ENCODE measurements at regions not wholly inside any gene's neighbourhood (a gene's known extent, or its start where the extent isn't known, plus 50 kb on each side); places are given as distances from the start of the nearest gene placed in this dataset.

GRCh38 chr1:87523466-87523865, 194.8 kb downstream of the LMO4 start:
- no peak for DNase-seq (ENCODE audit: low spot score)
- Mint-ChIP-seq H3K27me3 (ENCODE audit: low read depth) (peaks cover 2% of the 10 kb centered on the region), H3K4me1 (ENCODE audit: low read depth) (peaks cover 6% of the 10 kb centered on the region), H3K9me3 (ENCODE audit: low read depth) (peaks cover 2% of the 10 kb centered on the region), H3K27ac (ENCODE audit: unreplicated experiment) (no peak overlapping the region), H3K4me3 (ENCODE audit: unreplicated experiment) (no peak overlapping the region), H3K36me3 (ENCODE audit: low read depth) (no peaks in the 10 kb centered on the region)
- no peak for TF ChIP-seq CTCF (IDR thresholded peaks at IDR 0.05)

- Mint-ChIP-seq H3K27ac (ENCODE audit: unreplicated experiment) (no peak overlapping the region), H3K36me3 (ENCODE audit: low read depth) (no peaks in the 10 kb centered on the region), H3K4me1 (ENCODE audit: low read depth) (peaks cover 6% of the 10 kb centered on the region), H3K9me3 (ENCODE audit: low read depth) (peaks cover 2% of the 10 kb centered on the region), H3K27me3 (ENCODE audit: low read depth) (peaks cover 2% of the 10 kb centered on the region), H3K4me3 (ENCODE audit: unreplicated experiment) (no peak overlapping the region)
- TF ChIP-seq CTCF (IDR thresholded peaks at IDR 0.05) = no peak
- DNase-seq (ENCODE audit: low spot score) = no peak
These were observed 195.5 kb downstream of the LMO4 start for GRCh38 chr1:87524021-87524754.

- H3K4me1 Mint-ChIP-seq (ENCODE audit: low read depth) = no peaks in the 10 kb centered on the region
- no peak for TF ChIP-seq CTCF (IDR thresholded peaks at IDR 0.05)
- H3K4me3 Mint-ChIP-seq (ENCODE audit: unreplicated experiment) = no peak overlapping the region
- no peaks in the 10 kb centered on the region for H3K9me3 Mint-ChIP-seq (ENCODE audit: low read depth)
- peak; percentile 87 for DNase-seq (ENCODE audit: low spot score)
- peaks cover 2% of the 10 kb centered on the region for H3K27me3 Mint-ChIP-seq (ENCODE audit: low read depth)
- H3K36me3 Mint-ChIP-seq (ENCODE audit: low read depth) = no peaks in the 10 kb centered on the region
- no peak overlapping the region for H3K27ac Mint-ChIP-seq (ENCODE audit: unreplicated experiment)
These were observed 200.3 kb downstream of the LMO4 start for GRCh38 chr1:87528754-87529517.

GRCh38 chr1:87530042-87530807, 201.5 kb downstream of the LMO4 start:
- Mint-ChIP-seq H3K4me1 (ENCODE audit: low read depth) (no peaks in the 10 kb centered on the region), H3K4me3 (ENCODE audit: unreplicated experiment) (no peak overlapping the region), H3K9me3 (ENCODE audit: low read depth) (peaks cover 2% of the 10 kb centered on the region), H3K27ac (ENCODE audit: unreplicated experiment) (no peak overlapping the region), H3K36me3 (ENCODE audit: low read depth) (no peaks in the 10 kb centered on the region), H3K27me3 (ENCODE audit: low read depth) (peaks cover 2% of the 10 kb centered on the region)
- no peak for DNase-seq (ENCODE audit: low spot score)
- TF ChIP-seq CTCF (IDR thresholded peaks at IDR 0.05) = no peak

GRCh38 chr1:87535551-87535950, 206.9 kb downstream of the LMO4 start:
- H3K27ac Mint-ChIP-seq (ENCODE audit: unreplicated experiment) = no peak overlapping the region
- TF ChIP-seq CTCF (IDR thresholded peaks at IDR 0.05) = no peak
- no peaks in the 10 kb centered on the region for H3K27me3 Mint-ChIP-seq (ENCODE audit: low read depth)
- H3K4me3 Mint-ChIP-seq (ENCODE audit: unreplicated experiment) = no peak overlapping the region
- peaks cover 6% of the 10 kb centered on the region for H3K9me3 Mint-ChIP-seq (ENCODE audit: low read depth)
- no peak for DNase-seq (ENCODE audit: low spot score)
- H3K4me1 Mint-ChIP-seq (ENCODE audit: low read depth) = no peaks in the 10 kb centered on the region
- no peaks in the 10 kb centered on the region for H3K36me3 Mint-ChIP-seq (ENCODE audit: low read depth)
